HUDEP-2 (cell line): ENCODE measurements at regions not wholly inside any gene's neighbourhood (a gene's known extent, or its start where the extent isn't known, plus 50 kb on each side); places are given as distances from the start of the nearest gene placed in this dataset.
"Not testable (repeated sequence)": the region's sequence is repeated elsewhere in the genome, so short reads cannot be mapped to it uniquely, and the experiment has no call there.

Source experiments
- DNase-seq, 76 experiments: peaks; one replicate each; lab custom pipeline; 2025; ENCODE audit not compliant: unreplicated experiment in 76 of 76; lab: John Stamatoyannopoulos, UW

GRCh38 chr21:31418377-31419001, 74.4 kb upstream of the TIAM1 start:
- DNase-seq: no peak

GRCh38 chr21:31417214-31417613, 73.2 kb upstream of the TIAM1 start:
- DNase-seq: not testable (repeated sequence)

- no peak for DNase-seq
Observed at GRCh38 chr21:31416465-31416864, 72.4 kb upstream of the TIAM1 start.

GRCh38 chr21:31414263-31415000, 70.4 kb upstream of the TIAM1 start:
- no peak for DNase-seq

GRCh38 chr21:31413698-31414097, 69.6 kb upstream of the TIAM1 start:
- DNase-seq: no peak

GRCh38 chr21:31410499-31411131, 66.6 kb upstream of the TIAM1 start:
- DNase-seq: no peak

GRCh38 chr21:31409831-31410487, 65.9 kb upstream of the TIAM1 start:
- DNase-seq: no peak

GRCh38 chr21:31408301-31409088, 64.4 kb upstream of the TIAM1 start:
- no peak for DNase-seq

- no peak for DNase-seq
Observed at GRCh38 chr21:31406510-31406909, 62.4 kb upstream of the TIAM1 start.

GRCh38 chr21:31405604-31406003, 61.5 kb upstream of the TIAM1 start:
- DNase-seq: no peak

- DNase-seq: no peak
Observed at GRCh38 chr21:31403596-31404333, 59.7 kb upstream of the TIAM1 start.

- DNase-seq: no peak
Observed at GRCh38 chr21:31399591-31399990, 55.5 kb upstream of the TIAM1 start.

GRCh38 chr21:31398574-31398973, 54.5 kb upstream of the TIAM1 start:
- DNase-seq: no peak

- DNase-seq: no peak
Observed at GRCh38 chr21:31397939-31398338, 53.9 kb upstream of the TIAM1 start.

GRCh38 chr21:31397515-31397926, 53.5 kb upstream of the TIAM1 start:
- no peak for DNase-seq

- DNase-seq: no peak
Observed at GRCh38 chr21:31397030-31397429, 53.0 kb upstream of the TIAM1 start.

GRCh38 chr21:31396399-31396798, 52.3 kb upstream of the TIAM1 start:
- DNase-seq: no peak

GRCh38 chr21:31395791-31396190, 51.7 kb upstream of the TIAM1 start:
- DNase-seq: no peak

- no peak for DNase-seq
Observed at GRCh38 chr21:31395268-31395667, 51.2 kb upstream of the TIAM1 start.

GRCh38 chr21:31394309-31394708, 50.2 kb upstream of the TIAM1 start:
- no peak for DNase-seq
